Endothelial cell of umbilical vein (primary cell): ENCODE measurements at regions not wholly inside any gene's neighbourhood (a gene's known extent, or its start where the extent isn't known, plus 50 kb on each side); places are given as distances from the start of the nearest gene placed in this dataset.

Experiments used
- BruUV-seq: library from RNA; stranded (reverse); fragments of 400-500 nt; replicated peaks from 2 replicates; lab custom pipeline; 2021; lab: Mats Ljungman, UMichigan
- CTCF ChIA-PET: fragments of 300-600, 350-600 bp; sonication (Branson Sonifier 250); formaldehyde crosslinking; loops from one replicate; lab custom pipeline; 2021; ENCODE audit warnings: antibody characterized with exemption, inconsistent platforms; lab: Charles Lee
- POLR2A ChIA-PET: fragments of 300-600, 350-600 bp; sonication (Branson Sonifier 250); formaldehyde crosslinking; loops from one replicate; lab custom pipeline; 2021; ENCODE audit warnings: antibody characterized with exemption, inconsistent platforms; lab: Charles Lee
- DNase-seq: peaks from one replicate; pipeline ENCODE4 v3.0.0-alpha.2; 2011; ENCODE audit warnings: low read depth, low spot score
- FAIRE-seq: peaks from 2 replicates; lab custom pipeline; 2011; peaks lifted over from hg19 to GRCh38; lab: Jason Lieb, UNC
- H2AFZ ChIP-seq: 2 replicates; pipeline ENCODE4 v1.6.0; 2012; ENCODE audit warnings: low read depth, low read length, control low read depth, inconsistent platforms
- H3K27ac ChIP-seq: 2 replicates; pipeline ENCODE4 v1.5.1; 2011; ENCODE audit warnings: low read depth, mild to moderate bottlenecking, control low read depth, low read length, moderate library complexity; ENCODE audit not compliant: insufficient read depth
- H3K27me3 ChIP-seq, 2 experiments: 2 replicates each; pipeline versions ENCODE4 v1.6.0 to v1.6.1; 2011; ENCODE audit warnings: low read length in 2 of 2, mixed read lengths in 1 of 2; ENCODE audit not compliant: control insufficient read depth in 2 of 2, insufficient read depth in 2 of 2
- H3K36me3 ChIP-seq, 2 experiments: 2 replicates in 1 of 2; 3 replicates in 1 of 2; pipeline ENCODE4 v1.5.1; 2011; ENCODE audit warnings: low read length in 2 of 2, mild to moderate bottlenecking in 1 of 2, moderate library complexity in 1 of 2; ENCODE audit not compliant: control insufficient read depth in 2 of 2, insufficient read depth in 2 of 2; ENCODE audit errors: extremely low read depth in 1 of 2
- H3K4me1 ChIP-seq: 3 replicates; pipeline ENCODE4 v1.5.1; 2011; ENCODE audit warnings: mild to moderate bottlenecking, low read length; ENCODE audit not compliant: control insufficient read depth, insufficient read depth; ENCODE audit errors: extremely low read depth
- H3K4me2 ChIP-seq: 2 replicates; pipeline ENCODE4 v1.6.1; 2011; ENCODE audit warnings: low read length, control low read depth, mixed read lengths; ENCODE audit not compliant: insufficient read depth
- H3K4me3 ChIP-seq, 3 experiments: fragments of 200-600 bp in 1 of 3; sonication (generic), shearing (Covaris generic) in 1 of 3; replicated peaks in 1 of 3; 2 replicates each; pipeline ENCODE4 v1.5.1; 2011 to 2016; ENCODE audit warnings: control low read depth in 3 of 3, low read length in 3 of 3, mild to moderate bottlenecking in 2 of 3, inconsistent platforms in 1 of 3, low read depth in 1 of 3, moderate library complexity in 1 of 3; ENCODE audit not compliant: insufficient read depth in 1 of 3
- H3K79me2 ChIP-seq: 2 replicates; pipeline ENCODE4 v1.6.0; 2012; ENCODE audit warnings: low read length, inconsistent platforms; ENCODE audit not compliant: control insufficient read depth, insufficient read depth
- H3K9ac ChIP-seq: replicated peaks from 2 replicates; pipeline ENCODE3; 2011; ENCODE audit warnings: low read length, control low read depth; ENCODE audit not compliant: insufficient read depth; ENCODE audit errors: extremely low read depth
- H3K9me1 ChIP-seq: replicated peaks from 3 replicates; pipeline ENCODE4 v1.6.0; 2011; ENCODE audit warnings: mild to moderate bottlenecking, low read length; ENCODE audit not compliant: control insufficient read depth, insufficient read depth; ENCODE audit errors: extremely low read depth
- H3K9me3 ChIP-seq: replicated peaks from 2 replicates; pipeline ENCODE4 v1.5.1; 2012; ENCODE audit warnings: low read length, inconsistent platforms; ENCODE audit not compliant: control insufficient read depth, insufficient read depth
- H4K20me1 ChIP-seq: replicated peaks from 2 replicates; pipeline ENCODE3; 2011; ENCODE audit warnings: mild to moderate bottlenecking, low read length; ENCODE audit not compliant: control insufficient read depth, insufficient read depth; ENCODE audit errors: extremely low read depth
- EZH2 ChIP-seq: IDR thresholded peaks from 2 replicates; pipeline ENCODE4 v1.6.1; 2012; ENCODE audit warnings: borderline replicate concordance, low read depth, mild to moderate bottlenecking, moderate library complexity, low read length, inconsistent platforms; ENCODE audit not compliant: severe bottlenecking
- FOS ChIP-seq: IDR thresholded peaks from 2 replicates; pipeline ENCODE4 v1.6.1; 2011; ENCODE audit warnings: mild to moderate bottlenecking, low read length, moderate library complexity, borderline replicate concordance; ENCODE audit not compliant: insufficient read depth
- GATA2 ChIP-seq: IDR thresholded peaks from 2 replicates; pipeline ENCODE4 v1.7.0; 2011; ENCODE audit warnings: low read depth, mild to moderate bottlenecking, moderate library complexity, mixed read lengths, low read length; ENCODE audit not compliant: insufficient read length, insufficient read depth
- JUN ChIP-seq: IDR thresholded peaks from 2 replicates; pipeline ENCODE4 v1.6.1; 2011; ENCODE audit warnings: borderline replicate concordance, low read depth; ENCODE audit not compliant: insufficient read length, insufficient read depth
- MAX ChIP-seq: IDR thresholded peaks from 2 replicates; pipeline ENCODE4 v1.6.1; 2011; ENCODE audit not compliant: insufficient read depth, insufficient read length
- MYC ChIP-seq: IDR thresholded peaks from one replicate; pipeline ENCODE4 v1.6.1; 2011; ENCODE audit warnings: mild to moderate bottlenecking, low read depth, low read length
- POLR2A ChIP-seq: IDR thresholded peaks from 2 replicates; pipeline ENCODE4 v1.6.1; 2012; ENCODE audit warnings: low read depth, mild to moderate bottlenecking, control low read depth, low read length
- POLR2AphosphoS5 ChIP-seq: IDR thresholded peaks from 2 replicates; pipeline ENCODE4 v1.6.1; 2012; ENCODE audit warnings: low read depth, mild to moderate bottlenecking, control low read depth, low read length, moderate library complexity; ENCODE audit not compliant: insufficient read depth
- dilution Hi-C: fragments of 300-500 bp; cut with MboI; formaldehyde crosslinking; loops from one replicate; pipeline ENCODE4 v1.15.0; 2019; ENCODE audit warnings: low sequenced_read_pairs; ENCODE audit not compliant: extremely low pct_ligation_motif_present
- intact Hi-C: fragments of 100-400 bp; cut with micrococcal nuclease; formaldehyde crosslinking; loops from one replicate; pipeline ENCODE4 v1.10.0; 2022
- TF ChIP-seq, protein P1 (sequence below), 2 donors: IDR thresholded peaks; 1 replicate in 1 of 2; 2 replicates in 1 of 2; pipeline ENCODE4 v1.5.1; 2011; ENCODE audit warnings: low read length in 2 of 2, mild to moderate bottlenecking in 2 of 2, moderate library complexity in 2 of 2, control low read depth in 1 of 2, inconsistent platforms in 1 of 2, low read depth in 1 of 2; ENCODE audit not compliant: insufficient read depth in 1 of 2; ENCODE audit errors: extremely low read depth in 1 of 2

- FAIRE-seq = no peak
- Histone ChIP-seq H3K4me3 (no peak overlapping the region), H3K4me2 (no peak overlapping the region), H3K9me3 (no peaks in the 10 kb centered on the region), H3K27me3 (no peaks in the 10 kb centered on the region), H2AFZ (no peak overlapping the region), H3K36me3 (no peaks in the 10 kb centered on the region), H4K20me1 (no peaks in the 10 kb centered on the region), H3K27ac (no peak overlapping the region), H3K79me2 (no peaks in the 10 kb centered on the region), H3K4me1 (no peaks in the 10 kb centered on the region), H3K9me1 (no peaks in the 10 kb centered on the region), H3K9ac (no peak overlapping the region)
- TF ChIP-seq POLR2A = no peak
- no peak for TF ChIP-seq MAX
- TF ChIP-seq, protein P1, sequence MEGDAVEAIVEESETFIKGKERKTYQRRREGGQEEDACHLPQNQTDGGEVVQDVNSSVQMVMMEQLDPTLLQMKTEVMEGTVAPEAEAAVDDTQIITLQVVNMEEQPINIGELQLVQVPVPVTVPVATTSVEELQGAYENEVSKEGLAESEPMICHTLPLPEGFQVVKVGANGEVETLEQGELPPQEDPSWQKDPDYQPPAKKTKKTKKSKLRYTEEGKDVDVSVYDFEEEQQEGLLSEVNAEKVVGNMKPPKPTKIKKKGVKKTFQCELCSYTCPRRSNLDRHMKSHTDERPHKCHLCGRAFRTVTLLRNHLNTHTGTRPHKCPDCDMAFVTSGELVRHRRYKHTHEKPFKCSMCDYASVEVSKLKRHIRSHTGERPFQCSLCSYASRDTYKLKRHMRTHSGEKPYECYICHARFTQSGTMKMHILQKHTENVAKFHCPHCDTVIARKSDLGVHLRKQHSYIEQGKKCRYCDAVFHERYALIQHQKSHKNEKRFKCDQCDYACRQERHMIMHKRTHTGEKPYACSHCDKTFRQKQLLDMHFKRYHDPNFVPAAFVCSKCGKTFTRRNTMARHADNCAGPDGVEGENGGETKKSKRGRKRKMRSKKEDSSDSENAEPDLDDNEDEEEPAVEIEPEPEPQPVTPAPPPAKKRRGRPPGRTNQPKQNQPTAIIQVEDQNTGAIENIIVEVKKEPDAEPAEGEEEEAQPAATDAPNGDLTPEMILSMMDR (IDR thresholded peaks at IDR 0.05; ENCODE audit: extremely low read depth in 1 of 2, insufficient read depth in 1 of 2, low read depth in 1 of 2, low read length in 2 of 2) = no peak
- no peak for TF ChIP-seq MYC
- TF ChIP-seq EZH2 = no peak
- no peak for TF ChIP-seq POLR2AphosphoS5
- no peak for TF ChIP-seq JUN
- TF ChIP-seq GATA2 = no peak
- no peak for TF ChIP-seq FOS
- CTCF ChIA-PET = no interaction called here
- no peak for DNase-seq
- BruUV-seq = no TSS peak
- dilution Hi-C loops (no loop called here), intact Hi-C loops (no loop called here)
- POLR2A ChIA-PET = no interaction called here
Observed at GRCh38 chr11:36790526-36790925, 192.5 kb upstream of the RAG2 start.
